Neural cell (in vitro differentiated cells): ENCODE measurements at regions not wholly inside any gene's neighbourhood (a gene's known extent, or its start where the extent isn't known, plus 50 kb on each side); places are given as distances from the start of the nearest gene placed in this dataset.

Experiments
- H2AFZ ChIP-seq: fragments of 200-600, 300-800 bp; sonication (generic), shearing (Covaris generic); 2 replicates; pipeline ENCODE4 v1.6.0; 2014; ENCODE audit warnings: low read depth, mild to moderate bottlenecking, antibody characterized with exemption, low read length, moderate library complexity
- H3F3A ChIP-seq: fragments of 200-600 bp; shearing (Covaris generic); 2 replicates; pipeline ENCODE4 v1.6.1; 2016; ENCODE audit warnings: mild to moderate bottlenecking, moderate library complexity, mixed read lengths, antibody characterized with exemption, low read length; ENCODE audit not compliant: insufficient read depth, poor library complexity, severe bottlenecking
- H3K27ac ChIP-seq: fragments of 200-600, 300-800 bp; sonication (generic), shearing (Covaris generic); 2 replicates; pipeline ENCODE4 v1.5.1; 2014; ENCODE audit warnings: mild to moderate bottlenecking, low read length, moderate library complexity
- H3K27me3 ChIP-seq: fragments of 300-800, 200-600 bp; sonication (generic), shearing (Covaris generic); 2 replicates; pipeline ENCODE4 v1.6.0; 2014; ENCODE audit warnings: mild to moderate bottlenecking, low read depth, low read length, moderate library complexity; ENCODE audit not compliant: insufficient read depth
- H3K36me3 ChIP-seq: fragments of 300-800, 200-600 bp; sonication (generic), shearing (Covaris generic); 2 replicates; pipeline ENCODE4 v1.5.1; 2014; ENCODE audit warnings: mild to moderate bottlenecking, antibody characterized with exemption, low read length, moderate library complexity; ENCODE audit not compliant: insufficient read depth
- H3K4me2 ChIP-seq: fragments of 300-800, 200-600 bp; sonication (generic), shearing (Covaris generic); 2 replicates; pipeline ENCODE4 v1.6.0; 2014; ENCODE audit warnings: mild to moderate bottlenecking, low read length
- H3K4me3 ChIP-seq: fragments of 300-800, 200-600 bp; sonication (generic), shearing (Covaris generic); 2 replicates; pipeline ENCODE4 v1.5.1; 2014; ENCODE audit warnings: mild to moderate bottlenecking, low read length, moderate library complexity
- H3K79me2 ChIP-seq: fragments of 200-600 bp; shearing (Covaris generic); replicated peaks from 2 replicates; pipeline ENCODE4 v1.6.0; 2014; ENCODE audit warnings: mild to moderate bottlenecking, low read length, moderate library complexity; ENCODE audit not compliant: insufficient read depth
- H3K9ac ChIP-seq: fragments of 300-800, 200-600 bp; sonication (generic), shearing (Covaris generic); 2 replicates; pipeline ENCODE4 v1.6.1; 2016; ENCODE audit warnings: mild to moderate bottlenecking, low read length, mixed read lengths
- H3K9me2 ChIP-seq: fragments of 200-600 bp; shearing (Covaris generic); 2 replicates; pipeline ENCODE4 v1.6.1; 2016; ENCODE audit warnings: mild to moderate bottlenecking, low read length, mixed read lengths; ENCODE audit not compliant: insufficient read depth
- H3K9me3 ChIP-seq: fragments of 200-600, 300-800 bp; sonication (generic), shearing (Covaris generic); 2 replicates; pipeline ENCODE4 v1.6.1; 2016; ENCODE audit warnings: mild to moderate bottlenecking, mixed run types, low read length, moderate library complexity, mixed read lengths
- H4K20me1 ChIP-seq: fragments of 200-600 bp; shearing (Covaris generic); 2 replicates; pipeline ENCODE4 v1.6.1; 2016; ENCODE audit warnings: mild to moderate bottlenecking, mixed run types; ENCODE audit not compliant: insufficient read depth
- CTCF ChIP-seq: fragments of 450-650 bp; IDR thresholded peaks from 2 replicates; pipeline ENCODE4 v1.5.1; 2014; ENCODE audit warnings: antibody characterized with exemption, mild to moderate bottlenecking, moderate library complexity; ENCODE audit not compliant: poor library complexity, severe bottlenecking
- EP300 ChIP-seq: fragments of 450-650 bp; conservative IDR thresholded peaks from 2 replicates; pipeline ENCODE4 v1.6.1; 2014; ENCODE audit warnings: antibody characterized with exemption, mild to moderate bottlenecking, moderate library complexity; ENCODE audit not compliant: poor library complexity, severe bottlenecking
- EZH2 ChIP-seq: fragments of 200-600, 300-800 bp; shearing (Covaris generic), sonication (generic); IDR thresholded peaks from 2 replicates; pipeline ENCODE4 v1.6.1; 2014; ENCODE audit warnings: antibody characterized with exemption, low read length, borderline replicate concordance, mild to moderate bottlenecking; ENCODE audit not compliant: insufficient read depth, poor library complexity, severe bottlenecking
- MXI1 ChIP-seq: fragments of 450-650 bp; conservative IDR thresholded peaks from 2 replicates; pipeline ENCODE4 v1.6.1; 2014; ENCODE audit warnings: antibody characterized with exemption, mild to moderate bottlenecking; ENCODE audit not compliant: poor library complexity, severe bottlenecking
- POLR2AphosphoS5 ChIP-seq: IDR thresholded peaks from 2 replicates; pipeline ENCODE4 v1.6.1; 2012
- RAD21 ChIP-seq: fragments of 450-650 bp; conservative IDR thresholded peaks from 2 replicates; pipeline ENCODE4 v1.6.1; 2014; ENCODE audit warnings: antibody characterized with exemption, mild to moderate bottlenecking, moderate library complexity
- REST ChIP-seq: IDR thresholded peaks from 2 replicates; pipeline ENCODE4 v1.6.1; 2012; ENCODE audit warnings: borderline replicate concordance
- SMC3 ChIP-seq: fragments of 450-650 bp; conservative IDR thresholded peaks from 2 replicates; pipeline ENCODE4 v1.6.1; 2014; ENCODE audit warnings: antibody characterized with exemption, mild to moderate bottlenecking, moderate library complexity; ENCODE audit not compliant: poor library complexity
- TAF1 ChIP-seq: IDR thresholded peaks from 2 replicates; pipeline ENCODE4 v1.6.1; 2012; ENCODE audit warnings: low read depth

GRCh38 chr7:16046041-16046440, 359.6 kb upstream of the MEOX2 start:
- Histone ChIP-seq H4K20me1 (no peaks in the 10 kb centered on the region), H3K36me3 (no peaks in the 10 kb centered on the region), H3K9ac (no peak overlapping the region), H3K4me2 (no peak overlapping the region), H3K4me3 (no peak overlapping the region), H3F3A (no peaks in the 10 kb centered on the region), H2AFZ (no peak overlapping the region), H3K27ac (no peak overlapping the region), H3K79me2 (no peaks in the 10 kb centered on the region), H3K9me3 (no peaks in the 10 kb centered on the region), H3K27me3 (no peaks in the 10 kb centered on the region), H3K9me2 (no peaks in the 10 kb centered on the region)
- TF ChIP-seq POLR2AphosphoS5 (no peak), TAF1 (no peak), EP300 (no peak), CTCF (no peak), MXI1 (no peak), RAD21 (no peak), REST (no peak), SMC3 (no peak), EZH2 (no peak)

DNA sequence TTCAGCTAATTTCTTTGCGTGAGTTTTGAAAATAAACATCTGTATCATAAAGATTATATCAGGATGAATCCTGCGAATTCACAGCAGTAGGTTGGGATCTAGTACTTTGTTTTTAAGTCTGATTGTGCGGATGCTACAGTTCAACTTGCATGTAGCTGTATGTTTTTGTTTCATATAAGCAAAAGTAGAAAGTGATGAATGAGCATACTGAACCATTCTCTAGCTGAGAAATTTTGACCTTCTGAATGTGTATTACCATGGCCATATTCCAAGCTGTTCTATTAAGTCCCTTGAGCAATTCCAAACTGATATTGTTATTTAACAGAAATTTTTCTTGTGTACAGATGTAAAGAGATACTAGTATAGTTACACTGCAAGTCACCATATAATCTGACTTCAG, 358.8 kb upstream of the MEOX2 start:
- H3K27me3 ChIP-seq = no peaks in the 10 kb centered on the region
- no peaks in the 10 kb centered on the region for H3K36me3 ChIP-seq
- H3K4me2 ChIP-seq = no peak overlapping the region
- H3F3A ChIP-seq = no peaks in the 10 kb centered on the region
- no peaks in the 10 kb centered on the region for H3K79me2 ChIP-seq
- H4K20me1 ChIP-seq = no peaks in the 10 kb centered on the region
- TF ChIP-seq REST (no peak), POLR2AphosphoS5 (no peak), CTCF (no peak), MXI1 (no peak), RAD21 (no peak), EP300 (no peak), TAF1 (no peak), SMC3 (no peak), EZH2 (no peak)
- no peak overlapping the region for H3K27ac ChIP-seq
- H3K9me3 ChIP-seq = no peaks in the 10 kb centered on the region
- no peak overlapping the region for H3K4me3 ChIP-seq
- H3K9ac ChIP-seq = no peak overlapping the region
- H3K9me2 ChIP-seq = no peaks in the 10 kb centered on the region
- no peak overlapping the region for H2AFZ ChIP-seq
